Dermis blood vessel endothelial cell (primary cell): ENCODE measurements at regions not wholly inside any gene's neighbourhood (a gene's known extent, or its start where the extent isn't known, plus 50 kb on each side); places are given as distances from the start of the nearest gene placed in this dataset.
A peak's percentile ranks its signal among the peaks of the same experiment; 100 is the strongest.
"Not testable (repeated sequence)": the region's sequence is repeated elsewhere in the genome, so short reads cannot be mapped to it uniquely, and the experiment has no call there.

ENCODE experiments used
- DNase-seq: peaks from one replicate; pipeline ENCODE4 v3.0.0; 2010

DNA sequence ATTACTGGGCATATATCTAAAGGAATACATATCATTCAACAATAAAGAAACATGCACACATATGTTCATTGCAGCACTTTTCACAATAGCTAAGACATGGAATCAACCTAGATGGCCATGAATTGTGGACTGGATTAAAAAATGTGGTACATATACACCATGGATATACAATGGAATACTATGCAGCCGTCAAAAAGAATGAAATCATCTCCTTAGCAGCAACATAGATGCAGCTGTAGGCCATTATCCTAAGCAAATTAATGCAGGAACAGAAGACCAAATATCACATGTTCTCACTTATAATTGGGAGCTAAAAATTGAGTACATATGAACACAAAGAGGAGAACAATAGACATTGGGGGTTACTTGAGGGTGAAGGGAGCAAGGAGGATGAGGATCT lies 175.6 kb downstream of the POLR1F start:
- DNase-seq = no peak

- DNase-seq = no peak
Observed at GRCh38 chr7:19530852-19531251, 178.0 kb downstream of the POLR1F start.

DNA sequence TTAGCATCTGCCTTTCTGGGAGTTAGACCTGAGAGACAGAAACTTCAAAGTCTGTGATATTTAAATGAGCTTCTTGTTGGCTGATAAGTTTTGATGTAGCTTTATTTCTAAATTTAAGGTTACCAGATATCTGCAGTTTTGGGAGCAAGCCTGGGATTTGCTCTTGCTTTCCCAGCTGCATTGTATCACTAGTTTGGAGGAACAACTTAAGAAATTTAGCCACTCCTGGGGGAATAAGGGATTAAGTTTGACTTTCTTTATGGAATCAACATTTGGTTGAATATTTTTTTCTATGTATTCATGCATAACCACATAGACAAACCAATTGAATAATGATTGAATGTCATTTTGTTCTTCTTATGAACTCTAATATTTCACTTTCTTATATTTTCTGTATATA lies 178.6 kb downstream of the POLR1F start:
- DNase-seq = no peak

GRCh38 chr7:19526639-19527038 lies 182.2 kb downstream of the POLR1F start:
- no peak for DNase-seq

DNA sequence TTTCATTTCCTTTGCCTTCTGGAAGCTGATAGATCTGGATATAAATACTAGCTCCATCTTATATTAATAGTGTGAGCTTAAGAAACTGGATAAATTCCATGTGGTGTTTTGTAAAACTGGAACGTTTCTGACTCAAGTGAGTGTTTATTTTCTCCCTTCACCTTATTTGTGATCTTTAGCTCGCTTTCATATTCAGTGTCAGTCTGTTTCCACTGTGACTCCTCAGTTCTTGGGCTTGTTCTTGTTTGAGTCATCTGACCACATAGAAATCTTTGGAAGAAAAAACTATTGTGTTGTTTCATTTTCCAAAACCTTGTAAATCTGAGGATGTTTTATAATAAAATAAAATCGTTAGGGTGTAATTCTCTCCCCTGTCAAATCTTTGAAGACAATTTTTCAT lies 186.4 kb downstream of the POLR1F start:
- no peak for DNase-seq

DNA sequence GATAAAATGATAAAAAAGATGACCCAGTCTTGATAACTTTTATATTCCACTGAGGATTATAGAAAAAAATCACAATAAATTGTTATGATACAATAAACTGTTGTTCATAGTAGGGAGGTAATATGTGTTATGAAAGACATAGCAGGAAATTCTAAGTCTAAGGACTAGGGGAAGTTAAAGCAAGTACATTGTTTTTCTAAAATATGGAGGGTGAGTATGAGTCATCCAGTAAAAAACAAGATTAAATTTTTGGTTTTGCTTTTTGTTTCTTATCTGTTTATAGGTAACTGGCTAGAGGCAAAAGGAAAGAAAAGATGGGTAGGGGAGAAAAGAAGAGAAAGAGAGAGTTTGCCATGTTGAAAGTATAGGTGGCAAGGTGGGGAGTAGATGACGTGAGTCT lies 188.4 kb downstream of the POLR1F start:
- DNase-seq = no peak

- no peak for DNase-seq
Observed at GRCh38 chr7:19519443-19520021, 189.3 kb downstream of the POLR1F start.

- DNase-seq = not testable (repeated sequence)
Observed at GRCh38 chr7:19517546-19517945, 191.3 kb downstream of the POLR1F start.

- no peak for DNase-seq
Observed at GRCh38 chr7:19508821-19509220, 200.0 kb downstream of the POLR1F start.

GRCh38 chr7:19508124-19508523 lies 200.7 kb downstream of the POLR1F start:
- DNase-seq = no peak

DNA sequence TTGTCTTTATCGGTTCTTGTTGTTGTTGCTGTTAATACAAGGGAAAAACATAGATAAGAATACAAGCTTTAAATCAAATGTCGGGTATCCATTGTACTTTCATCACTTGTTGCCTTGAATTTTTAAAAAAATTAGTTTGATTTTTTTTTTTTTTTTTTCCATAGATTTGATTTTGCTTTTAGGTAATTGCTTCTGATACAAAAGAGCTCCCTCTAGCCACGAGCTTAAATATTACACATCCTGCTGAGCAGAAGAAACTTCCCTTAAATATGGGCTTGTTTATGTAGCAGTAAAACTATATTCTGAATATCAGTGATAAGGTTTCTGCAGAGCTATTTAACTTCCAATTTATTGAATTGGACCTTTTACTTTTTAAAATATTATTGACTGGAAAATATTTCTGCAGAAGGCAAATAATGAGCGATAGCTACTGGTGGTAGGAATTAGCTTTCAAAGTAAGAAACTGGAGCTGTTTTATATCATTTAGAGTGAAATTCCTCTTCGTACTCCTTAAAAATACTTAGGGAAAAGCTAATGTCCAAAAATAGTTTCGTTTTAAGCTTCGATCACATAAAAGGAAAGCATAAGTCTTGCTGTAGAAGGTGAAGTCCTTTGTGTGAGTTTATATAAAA lies 216.9 kb downstream of the POLR1F start:
- peak; percentile 21 for DNase-seq

DNA sequence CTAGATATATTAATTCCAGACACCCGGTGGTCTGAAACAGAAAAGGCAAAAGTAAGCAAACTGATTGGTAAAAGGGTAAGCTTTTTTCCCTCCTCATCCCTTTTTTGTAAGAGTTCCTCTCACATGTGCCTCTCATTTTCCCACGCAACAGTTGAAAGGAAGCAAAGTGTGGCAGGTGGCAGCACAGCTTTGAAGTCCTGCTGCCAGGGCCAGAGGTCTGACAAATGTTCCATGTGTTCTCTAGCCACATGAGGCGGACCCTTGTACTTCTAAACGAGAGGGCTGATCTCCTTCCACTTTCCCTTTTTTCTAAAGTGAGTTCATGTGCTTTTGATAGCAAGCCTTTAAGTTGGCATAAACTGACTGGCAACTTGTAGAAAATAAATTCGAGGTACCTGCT lies 217.5 kb downstream of the POLR1F start:
- DNase-seq = no peak

DNA sequence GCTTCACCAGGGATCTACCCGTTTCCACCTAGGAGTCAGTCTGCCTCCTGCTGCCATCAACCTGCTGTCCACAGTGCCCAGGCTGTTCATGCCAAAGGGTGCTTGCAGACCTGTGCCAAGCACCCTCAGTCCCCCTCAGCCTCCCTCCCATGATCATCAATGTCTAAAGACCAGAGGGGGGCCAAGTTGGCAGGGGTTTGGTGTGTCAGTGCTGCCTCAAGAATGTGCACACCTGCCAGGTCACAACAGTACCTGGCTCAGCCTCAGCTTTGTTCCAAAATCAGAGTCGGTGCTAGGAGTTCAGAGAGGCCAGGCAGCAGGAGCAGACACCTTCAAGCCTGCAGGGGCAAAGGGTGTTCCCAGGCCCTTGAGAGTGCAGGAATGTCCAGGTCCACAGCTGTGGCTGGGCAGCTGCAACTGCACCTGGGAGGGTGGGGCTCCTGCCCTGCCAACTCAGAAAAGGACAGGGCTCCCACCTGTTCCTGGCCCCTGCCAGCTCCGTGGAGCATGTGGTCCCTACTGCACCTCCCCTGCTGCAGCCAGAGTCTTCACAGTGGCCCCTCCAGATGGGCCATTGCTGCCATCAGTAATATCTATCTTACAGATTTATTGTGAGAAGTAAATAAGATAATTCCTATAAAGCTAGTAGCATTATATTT lies 219.5 kb downstream of the POLR1F start:
- no peak for DNase-seq

DNA sequence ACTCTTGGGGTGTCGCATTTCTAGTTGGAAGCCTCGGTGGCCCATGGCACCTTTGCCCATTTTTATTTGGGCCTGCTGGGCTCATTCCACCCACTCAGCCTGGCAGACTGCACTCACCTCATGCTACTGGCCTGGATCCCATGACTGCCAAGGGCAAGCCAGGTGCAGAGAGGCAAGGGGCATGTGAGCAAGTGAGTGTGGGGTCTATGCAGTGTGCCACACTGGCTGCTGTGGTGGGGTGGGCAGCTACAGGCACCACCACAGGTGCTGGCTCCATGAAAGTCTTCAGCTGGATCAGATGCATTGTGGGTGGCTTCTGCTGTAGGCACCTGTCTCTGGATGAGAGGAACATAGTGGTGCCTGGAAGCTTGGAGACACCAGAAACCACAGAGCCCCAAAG lies 220.8 kb downstream of the POLR1F start:
- no peak for DNase-seq

GRCh38 chr7:19482628-19483027 lies 226.2 kb downstream of the POLR1F start:
- DNase-seq = no peak

- no peak for DNase-seq
Observed at GRCh38 chr7:19480383-19480782, 228.5 kb downstream of the POLR1F start.

- no peak for DNase-seq
Observed at GRCh38 chr7:19470031-19470430, 238.8 kb downstream of the POLR1F start.

GRCh38 chr7:19465861-19466260 lies 243.0 kb downstream of the POLR1F start:
- DNase-seq = no peak

- DNase-seq = no peak
Observed at GRCh38 chr7:19464751-19465150, 244.1 kb downstream of the POLR1F start.

- no peak for DNase-seq
Observed at GRCh38 chr7:19464241-19464640, 244.6 kb downstream of the POLR1F start.

- DNase-seq = no peak
Observed at GRCh38 chr7:19463581-19463980, 245.3 kb downstream of the POLR1F start.

GRCh38 chr7:19455623-19456022 lies 253.2 kb downstream of the POLR1F start:
- DNase-seq = no peak

GRCh38 chr7:19448091-19448490 lies 260.7 kb downstream of the POLR1F start:
- no peak for DNase-seq

DNA sequence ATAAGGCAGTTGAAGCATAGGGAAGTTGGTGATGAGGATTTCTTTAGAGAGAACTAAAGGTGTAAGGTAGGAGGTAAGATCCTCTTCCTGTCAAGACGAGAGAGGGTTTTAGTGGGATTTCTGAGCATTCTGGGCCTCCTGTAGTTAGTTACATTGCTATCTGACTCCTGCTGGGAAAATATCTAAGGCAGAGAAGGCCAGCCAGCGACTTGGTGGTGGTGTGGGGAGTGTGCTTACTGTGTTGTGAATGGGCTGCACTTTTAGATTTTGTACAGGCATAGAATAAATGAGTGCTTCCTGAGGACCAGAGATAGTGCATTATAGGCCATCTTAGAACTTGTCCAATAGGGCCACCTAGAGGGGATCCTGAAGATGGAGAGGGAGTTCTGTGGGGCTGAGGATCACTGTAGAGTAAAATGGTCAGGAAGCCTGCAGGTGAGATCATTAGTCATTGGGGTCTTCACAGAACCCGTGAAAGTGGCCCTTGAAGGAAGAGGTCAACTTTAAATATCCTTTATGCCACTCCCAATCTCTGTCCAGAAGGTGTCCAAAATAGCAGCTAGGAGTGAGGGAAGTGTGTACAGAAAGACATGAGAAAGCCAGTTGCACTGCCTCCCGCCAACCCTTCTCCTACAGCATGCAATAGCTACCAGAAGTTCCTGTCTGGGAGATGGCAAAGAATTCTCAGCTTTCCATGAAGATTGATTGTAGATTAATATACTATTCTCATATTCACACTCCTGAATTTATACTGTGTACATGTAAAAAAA lies 266.6 kb downstream of the POLR1F start:
- no peak for DNase-seq
